ENCODE measurements at regions not wholly inside any gene's neighbourhood (a gene's known extent, or its start where the extent isn't known, plus 50 kb on each side); places are given as distances from the start of the nearest gene placed in this dataset.

- no peak for TF ChIP-seq CTCF (IDR thresholded peaks at IDR 0.05)
- no peak for TF ChIP-seq EZH2 (IDR thresholded peaks at IDR 0.05)
Measured at GRCh38 chr9:79489261-79490000, 82.3 kb upstream of the TLE4 start.
